Choroid plexus epithelial cell (primary cell): ENCODE measurements at regions not wholly inside any gene's neighbourhood (a gene's known extent, or its start where the extent isn't known, plus 50 kb on each side); places are given as distances from the start of the nearest gene placed in this dataset.
"Not testable (repeated sequence)": the region's sequence is repeated elsewhere in the genome, so short reads cannot be mapped to it uniquely, and the experiment has no call there.

Experiments used
- DNase-seq: peaks from one replicate; pipeline ENCODE4 v3.0.0-alpha.2; 2010; ENCODE audit warnings: low read depth
- H3K4me3 ChIP-seq: 2 replicates; pipeline ENCODE4 v1.5.1; 2011; ENCODE audit warnings: low read depth, mild to moderate bottlenecking, control low read depth, low read length, moderate library complexity
- TF ChIP-seq, protein P1 (sequence below): conservative IDR thresholded peaks from 2 replicates; pipeline ENCODE4 v1.5.1; 2011; ENCODE audit warnings: low read depth, mild to moderate bottlenecking, control low read depth, inconsistent platforms, low read length, moderate library complexity

GRCh38 chr7:85695041-85695440, 508.2 kb upstream of the SEMA3D start:
- TF ChIP-seq, protein P1, sequence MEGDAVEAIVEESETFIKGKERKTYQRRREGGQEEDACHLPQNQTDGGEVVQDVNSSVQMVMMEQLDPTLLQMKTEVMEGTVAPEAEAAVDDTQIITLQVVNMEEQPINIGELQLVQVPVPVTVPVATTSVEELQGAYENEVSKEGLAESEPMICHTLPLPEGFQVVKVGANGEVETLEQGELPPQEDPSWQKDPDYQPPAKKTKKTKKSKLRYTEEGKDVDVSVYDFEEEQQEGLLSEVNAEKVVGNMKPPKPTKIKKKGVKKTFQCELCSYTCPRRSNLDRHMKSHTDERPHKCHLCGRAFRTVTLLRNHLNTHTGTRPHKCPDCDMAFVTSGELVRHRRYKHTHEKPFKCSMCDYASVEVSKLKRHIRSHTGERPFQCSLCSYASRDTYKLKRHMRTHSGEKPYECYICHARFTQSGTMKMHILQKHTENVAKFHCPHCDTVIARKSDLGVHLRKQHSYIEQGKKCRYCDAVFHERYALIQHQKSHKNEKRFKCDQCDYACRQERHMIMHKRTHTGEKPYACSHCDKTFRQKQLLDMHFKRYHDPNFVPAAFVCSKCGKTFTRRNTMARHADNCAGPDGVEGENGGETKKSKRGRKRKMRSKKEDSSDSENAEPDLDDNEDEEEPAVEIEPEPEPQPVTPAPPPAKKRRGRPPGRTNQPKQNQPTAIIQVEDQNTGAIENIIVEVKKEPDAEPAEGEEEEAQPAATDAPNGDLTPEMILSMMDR, result no peak

GRCh38 chr7:85693326-85693725, 506.5 kb upstream of the SEMA3D start:
- TF ChIP-seq, protein P1, result no peak
- H3K4me3 ChIP-seq, result no peak overlapping the region
- DNase-seq, result no peak

More at GRCh38 chr7:85695041-85695440, 508.2 kb upstream of the SEMA3D start:
- no peak overlapping the region for H3K4me3 ChIP-seq
- no peak for DNase-seq

GRCh38 chr7:85688712-85689111, 501.9 kb upstream of the SEMA3D start:
- TF ChIP-seq, protein P1, result no peak
- H3K4me3 ChIP-seq, result no peak overlapping the region
- no peak for DNase-seq

DNA sequence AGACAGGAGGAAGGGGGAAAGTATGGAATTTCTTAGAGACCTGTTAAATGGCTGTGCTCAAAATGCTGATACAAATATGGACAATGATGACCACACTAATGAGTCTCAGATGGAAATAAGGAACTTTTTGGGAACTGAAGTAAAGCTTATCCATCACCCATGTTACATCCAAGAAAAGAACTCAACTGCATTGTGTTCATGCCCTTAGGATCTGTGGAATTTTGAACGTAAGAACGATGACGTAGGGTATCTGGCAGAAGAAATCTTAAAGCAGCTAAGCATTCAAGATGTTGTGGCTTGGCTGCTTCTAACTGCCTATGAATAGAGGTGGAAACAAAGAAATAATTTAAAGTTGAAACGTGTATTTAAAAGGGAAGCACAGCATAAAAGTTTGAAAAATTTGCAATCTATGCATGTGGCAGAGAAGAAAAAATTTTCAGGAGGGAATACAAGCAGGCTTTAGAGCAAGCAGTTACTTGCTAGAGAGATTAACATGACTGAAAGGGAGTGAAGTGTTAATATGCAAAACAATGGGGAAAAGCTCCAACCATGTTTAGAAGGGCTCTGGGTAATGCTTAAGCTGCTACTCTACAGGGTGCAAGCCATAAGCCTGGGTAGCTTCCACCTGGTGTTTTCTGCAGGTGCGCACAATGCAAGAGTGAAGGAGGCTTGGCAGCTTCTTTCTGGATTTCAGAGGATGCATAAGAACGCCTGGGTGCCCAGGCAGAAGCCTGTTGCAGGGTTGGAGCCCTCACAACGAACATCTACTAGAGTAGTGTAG, 499.7 kb upstream of the SEMA3D start:
- no peak overlapping the region for H3K4me3 ChIP-seq
- TF ChIP-seq, protein P1, result no peak
- DNase-seq, result no peak

DNA sequence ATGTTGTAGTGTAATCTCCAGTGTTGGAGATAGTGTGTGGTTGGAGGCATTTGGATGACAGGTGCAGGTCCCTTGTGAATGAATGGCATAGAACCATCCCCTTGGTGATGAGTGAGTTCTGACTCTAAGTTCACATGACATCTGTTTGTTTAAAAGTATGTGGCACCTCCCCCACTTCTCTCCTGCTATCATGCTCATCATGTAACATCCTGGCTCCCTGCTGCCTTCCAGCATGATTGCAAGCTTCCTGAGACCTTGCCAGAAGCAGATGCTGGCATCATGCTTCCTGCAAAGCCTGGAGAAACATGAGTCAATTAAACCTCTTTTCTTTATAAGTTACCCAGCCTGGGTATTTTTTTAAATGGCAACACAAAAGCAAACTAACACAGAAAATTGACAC, 499.0 kb upstream of the SEMA3D start:
- peak; percentile 60 for DNase-seq
- H3K4me3 ChIP-seq, result no peak overlapping the region
- TF ChIP-seq, protein P1, result no peak

DNA sequence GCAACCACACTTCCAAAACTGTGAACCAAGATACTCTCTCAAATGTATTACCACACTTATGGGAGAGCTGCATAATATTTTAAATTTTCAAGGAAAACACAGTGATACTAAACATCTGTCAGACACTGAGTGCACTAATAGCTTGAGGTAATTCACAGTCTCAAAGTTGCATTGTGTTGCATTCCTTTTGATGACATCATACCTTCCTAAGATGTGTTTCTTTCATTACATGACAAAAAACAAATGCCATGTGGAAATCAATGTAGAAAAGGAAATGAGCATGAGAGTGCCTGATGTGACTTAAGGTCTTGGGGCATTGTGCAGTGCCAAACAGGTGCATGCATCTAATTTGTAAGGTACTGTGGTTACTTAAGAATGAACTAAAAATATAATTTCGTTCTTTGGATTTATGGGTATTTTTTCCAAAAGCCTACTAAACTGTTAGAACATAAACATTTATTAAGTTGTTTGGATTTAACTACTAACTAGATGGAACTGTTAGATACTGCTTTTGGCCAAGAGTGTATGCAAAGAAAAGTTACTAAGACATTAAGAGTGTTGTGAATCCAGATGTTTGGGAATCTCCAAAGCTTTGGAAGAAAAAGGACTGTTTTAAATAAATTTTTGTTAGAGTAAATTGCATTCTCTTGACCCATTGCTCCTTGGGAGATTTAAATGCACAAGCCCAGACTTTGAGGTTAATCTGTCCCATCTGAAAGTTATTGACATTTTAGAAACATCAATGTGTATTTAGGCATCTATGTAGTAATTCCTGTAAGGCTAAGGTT, 496.2 kb upstream of the SEMA3D start:
- TF ChIP-seq, protein P1, result no peak
- DNase-seq, result peak; percentile 54
- no peak overlapping the region for H3K4me3 ChIP-seq

GRCh38 chr7:85681241-85681640, 494.4 kb upstream of the SEMA3D start:
- TF ChIP-seq, protein P1, result no peak
- no peak for DNase-seq
- H3K4me3 ChIP-seq, result no peak overlapping the region

DNA sequence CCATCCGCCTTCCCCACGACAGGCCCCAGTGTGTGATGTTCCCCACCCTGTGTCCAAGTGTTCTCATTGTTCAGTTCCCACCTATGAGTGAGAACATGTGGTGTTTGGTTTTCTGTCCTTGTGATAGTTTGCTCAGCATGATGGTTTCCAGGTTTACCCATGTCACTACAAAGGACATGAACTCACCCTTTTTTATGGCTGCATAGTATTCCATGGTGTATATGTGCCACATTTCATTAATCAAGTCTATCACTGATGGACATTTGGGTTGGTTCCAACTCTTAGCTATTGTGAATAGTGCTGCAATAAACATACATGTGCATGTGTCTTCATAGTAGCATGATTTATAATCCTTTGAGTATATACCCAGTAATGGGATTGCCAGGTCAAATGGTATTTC, 488.2 kb upstream of the SEMA3D start:
- DNase-seq, H3K4me3 ChIP-seq: not testable (repeated sequence)
